CD14-positive monocyte (primary cell): ENCODE measurements at regions not wholly inside any gene's neighbourhood (a gene's known extent, or its start where the extent isn't known, plus 50 kb on each side); places are given as distances from the start of the nearest gene placed in this dataset.
"Not testable (repeated sequence)": the region's sequence is repeated elsewhere in the genome, so short reads cannot be mapped to it uniquely, and the experiment has no call there.

Source experiments
- DNase-seq, 3 donors: peaks; one replicate each; pipeline ENCODE4 v3.0.0-alpha.2; 2011 to 2022
- H2AFZ ChIP-seq: 2 replicates; pipeline ENCODE4 v1.6.0; 2012; ENCODE audit warnings: mild to moderate bottlenecking, low read depth, low read length, inconsistent platforms; ENCODE audit not compliant: insufficient read depth, poor library complexity, severe bottlenecking
- H3K27ac ChIP-seq, 2 donors: 1 replicate in 1 of 2; 2 replicates in 1 of 2; pipeline ENCODE4 v1.5.1; 2012 to 2013; ENCODE audit warnings: low read length in 2 of 2, control low read depth in 1 of 2, inconsistent platforms in 1 of 2, low read depth in 1 of 2, mild to moderate bottlenecking in 1 of 2
- H3K27me3 ChIP-seq, 2 donors: one replicate each; pipeline versions ENCODE4 v1.6.0 to v1.6.1; 2011 to 2013; ENCODE audit warnings: low read length in 2 of 2; ENCODE audit not compliant: control insufficient read depth in 2 of 2, insufficient read depth in 2 of 2
- H3K36me3 ChIP-seq, 2 donors: replicated peaks in 1 of 2; 1 replicate in 1 of 2; 2 replicates in 1 of 2; pipeline versions ENCODE4 v1.5.1 to v1.6.1; 2012 to 2013; ENCODE audit warnings: low read length in 2 of 2, control low read depth in 1 of 2, inconsistent platforms in 1 of 2, mild to moderate bottlenecking in 1 of 2; ENCODE audit not compliant: insufficient read depth in 2 of 2, control insufficient read depth in 1 of 2
- H3K4me1 ChIP-seq, 2 donors: 1 replicate in 1 of 2; 2 replicates in 1 of 2; pipeline versions ENCODE4 v1.5.1 to v1.6.1; 2012 to 2013; ENCODE audit warnings: low read length in 2 of 2, control low read depth in 1 of 2, inconsistent platforms in 1 of 2, mild to moderate bottlenecking in 1 of 2, moderate library complexity in 1 of 2; ENCODE audit not compliant: insufficient read depth in 2 of 2, control insufficient read depth in 1 of 2
- H3K4me2 ChIP-seq: replicated peaks from 2 replicates; pipeline ENCODE3; 2012; ENCODE audit warnings: low read length, moderate library complexity, mild to moderate bottlenecking; ENCODE audit not compliant: poor library complexity, severe bottlenecking; ENCODE audit errors: extremely low read depth
- H3K4me3 ChIP-seq, 3 experiments: fragments of 200-600 bp in 1 of 3; sonication (generic) in 1 of 3; replicated peaks in 1 of 3; 1 replicate in 2 of 3; 2 replicates in 1 of 3; pipeline ENCODE4 v1.5.1; 2011 to 2013; ENCODE audit warnings: low read length in 3 of 3, mild to moderate bottlenecking in 3 of 3, control low read depth in 2 of 3, low read depth in 2 of 3, inconsistent platforms in 1 of 3, moderate library complexity in 1 of 3
- H3K79me2 ChIP-seq: 2 replicates; pipeline ENCODE4 v1.6.0; 2012; ENCODE audit warnings: mild to moderate bottlenecking, control low read depth, inconsistent platforms, low read length, moderate library complexity; ENCODE audit not compliant: insufficient read depth
- H3K9ac ChIP-seq: 2 replicates; pipeline ENCODE4 v1.6.0; 2017; ENCODE audit warnings: low read length, mild to moderate bottlenecking; ENCODE audit not compliant: insufficient read depth, poor library complexity, severe bottlenecking
- H3K9me3 ChIP-seq, 2 donors: replicated peaks in 1 of 2; 1 replicate in 1 of 2; 2 replicates in 1 of 2; pipeline versions ENCODE4 v1.5.1 to v1.6.1; 2012 to 2013; ENCODE audit warnings: low read length in 2 of 2, control low read depth in 1 of 2; ENCODE audit not compliant: control insufficient read depth in 1 of 2, insufficient read depth in 1 of 2
- H4K20me1 ChIP-seq: 2 replicates; pipeline ENCODE4 v1.6.0; 2012; ENCODE audit warnings: mild to moderate bottlenecking, low read length, control low read depth, moderate library complexity; ENCODE audit not compliant: insufficient read depth
- H3K27ac Mint-ChIP-seq, 7 donors: one replicate each; pipeline ENCODE4 v1.8.0; 2020; ENCODE audit warnings: mild to moderate bottlenecking in 7 of 7, mixed read lengths in 7 of 7, moderate library complexity in 6 of 7, inconsistent platforms in 2 of 7
- H3K27me3 Mint-ChIP-seq, 3 donors: one replicate each; pipeline ENCODE4 v1.8.0; 2021 to 2022; ENCODE audit warnings: low read depth in 3 of 3, mild to moderate bottlenecking in 3 of 3, mixed read lengths in 3 of 3, moderate library complexity in 3 of 3, inconsistent platforms in 1 of 3
- H3K36me3 Mint-ChIP-seq, 2 donors: one replicate each; pipeline ENCODE4 v1.8.0; 2020; ENCODE audit warnings: mixed read lengths in 2 of 2, inconsistent platforms in 1 of 2, mild to moderate bottlenecking in 1 of 2
- H3K4me1 Mint-ChIP-seq: one replicate; pipeline ENCODE4 v1.8.0; 2020; ENCODE audit warnings: mild to moderate bottlenecking, mixed read lengths
- H3K4me3 Mint-ChIP-seq, 2 donors: one replicate each; pipeline ENCODE4 v1.8.0; 2020; ENCODE audit warnings: mild to moderate bottlenecking in 2 of 2, mixed read lengths in 2 of 2, moderate library complexity in 1 of 2
- H3K9me3 Mint-ChIP-seq, 7 donors: one replicate each; pipeline ENCODE4 v1.8.0; 2020 to 2022; ENCODE audit warnings: mixed read lengths in 7 of 7, mild to moderate bottlenecking in 6 of 7, moderate library complexity in 6 of 7, inconsistent platforms in 2 of 7
- WGBS: methylation state at CpG from one replicate; pipeline ENCODE4 v1.1.5; 2013; ENCODE audit warnings: missing lambda C conversion rate; ENCODE audit not compliant: insufficient coverage; 5-methylcytosine and 5-hydroxymethylcytosine counted together
- intact Hi-C, 2 donors: fragments of 100-400 bp; cut with micrococcal nuclease; formaldehyde crosslinking; loops; one replicate each; pipeline versions ENCODE4 v1.15.0 to v1.15.1; 2023

- H3K27ac Mint-ChIP-seq, H3K9ac ChIP-seq, H3K27me3 ChIP-seq, H2AFZ ChIP-seq, H3K36me3 Mint-ChIP-seq, H3K9me3 Mint-ChIP-seq, H3K4me1 ChIP-seq, H3K27me3 Mint-ChIP-seq, H3K4me3 Mint-ChIP-seq, intact Hi-C loops, H3K9me3 ChIP-seq, H3K36me3 ChIP-seq, H3K4me2 ChIP-seq, H3K4me1 Mint-ChIP-seq, DNase-seq, H4K20me1 ChIP-seq, H3K27ac ChIP-seq, H3K79me2 ChIP-seq, H3K4me3 ChIP-seq: not testable (repeated sequence)
- no CpG with 5 or more reads among the region's 5 CpGs for WGBS
These were observed 108.5 kb upstream of the NBPF9 start for GRCh38 chr1:149211757-149212420.

- H4K20me1 ChIP-seq, intact Hi-C loops, H3K9ac ChIP-seq, H3K4me3 Mint-ChIP-seq, H3K9me3 Mint-ChIP-seq, H3K27ac Mint-ChIP-seq, H3K79me2 ChIP-seq, H3K27me3 Mint-ChIP-seq, H3K4me3 ChIP-seq, H3K4me2 ChIP-seq, H3K9me3 ChIP-seq, H3K27ac ChIP-seq, DNase-seq, H3K27me3 ChIP-seq, H3K36me3 Mint-ChIP-seq, H3K36me3 ChIP-seq, H3K4me1 Mint-ChIP-seq, H3K4me1 ChIP-seq, H2AFZ ChIP-seq: not testable (repeated sequence)
- WGBS, result no CpG with 5 or more reads among the region's 3 CpGs
These were observed 109.6 kb upstream of the NBPF9 start for GRCh38 chr1:149212946-149213345.

GRCh38 chr1:149213673-149214072, 110.3 kb upstream of the NBPF9 start:
- H3K36me3 ChIP-seq, H4K20me1 ChIP-seq, H3K27me3 Mint-ChIP-seq, H3K27me3 ChIP-seq, H3K36me3 Mint-ChIP-seq, DNase-seq, H3K4me1 Mint-ChIP-seq, H3K79me2 ChIP-seq, H3K27ac Mint-ChIP-seq, H3K9me3 Mint-ChIP-seq, H3K27ac ChIP-seq, H3K4me3 ChIP-seq, H3K9me3 ChIP-seq, H3K4me2 ChIP-seq, H3K4me3 Mint-ChIP-seq, H3K9ac ChIP-seq, intact Hi-C loops, H2AFZ ChIP-seq, H3K4me1 ChIP-seq: not testable (repeated sequence)
- WGBS, result no CpG with 5 or more reads among the region's 2 CpGs

GRCh38 chr1:149218080-149218988, 115.0 kb upstream of the NBPF9 start:
- H3K79me2 ChIP-seq, H3K36me3 Mint-ChIP-seq, H3K27ac ChIP-seq, DNase-seq, intact Hi-C loops, H3K4me3 Mint-ChIP-seq, H3K27me3 ChIP-seq, H3K27ac Mint-ChIP-seq, H3K9me3 ChIP-seq, H3K4me3 ChIP-seq, H2AFZ ChIP-seq, H4K20me1 ChIP-seq, H3K4me2 ChIP-seq, H3K4me1 Mint-ChIP-seq, H3K9me3 Mint-ChIP-seq, H3K36me3 ChIP-seq, H3K9ac ChIP-seq, H3K27me3 Mint-ChIP-seq, H3K4me1 ChIP-seq: not testable (repeated sequence)
- WGBS, result no CpG with 5 or more reads among the region's 7 CpGs
